Testis (tissue), 2 donors: ENCODE measurements at regions not wholly inside any gene's neighbourhood (a gene's known extent, or its start where the extent isn't known, plus 50 kb on each side); places are given as distances from the start of the nearest gene placed in this dataset.

ENCODE experiments used
- CTCF ChIP-seq, 3 experiments: fragments of 450-650 bp in 2 of 3; fragments of 200-600 bp in 1 of 3; sonication (generic) in 1 of 3; IDR thresholded peaks; one replicate each; pipeline ENCODE4 v1.5.1; 2016 to 2019; ENCODE audit warnings: antibody characterized with exemption in 3 of 3, mild to moderate bottlenecking in 2 of 3, moderate library complexity in 1 of 3
- POLR2A ChIP-seq: fragments of 450-650 bp; IDR thresholded peaks from one replicate; pipeline ENCODE4 v1.6.1; 2017; ENCODE audit warnings: antibody characterized with exemption, mild to moderate bottlenecking, moderate library complexity

- TF ChIP-seq CTCF (IDR thresholded peaks at IDR 0.05) (no peak), POLR2A (no peak)
Observed at GRCh38 chr3:124660599-124660998, 69.7 kb upstream of the UMPS start.
